DND-41 (cell line): ENCODE measurements at regions not wholly inside any gene's neighbourhood (a gene's known extent, or its start where the extent isn't known, plus 50 kb on each side); places are given as distances from the start of the nearest gene placed in this dataset.

ENCODE experiments used
- ATAC-seq: fragments of 200-7000 bp; cut with Tn5 transposase; 3 replicates; pipeline ENCODE4 v1.9.1; 2021; ENCODE audit warnings: low read depth; ENCODE audit not compliant: insufficient read depth
- DNase-seq: peaks from one replicate; pipeline ENCODE4 v3.0.0-alpha.2; 2020
- H2AFZ ChIP-seq: 2 replicates; pipeline ENCODE4 v1.6.0; 2012; ENCODE audit warnings: low read depth, low read length
- H3K27ac ChIP-seq: 2 replicates; pipeline ENCODE4 v1.5.1; 2012; ENCODE audit warnings: low read length, inconsistent platforms
- H3K27me3 ChIP-seq: fragments of 200-600 bp; sonication (generic); 2 replicates; pipeline ENCODE4 v1.6.0; 2012; ENCODE audit warnings: low read length, mild to moderate bottlenecking, inconsistent platforms; ENCODE audit not compliant: insufficient read depth, poor library complexity
- H3K36me3 ChIP-seq: 2 replicates; pipeline ENCODE4 v1.5.1; 2012; ENCODE audit warnings: low read length, inconsistent platforms; ENCODE audit not compliant: insufficient read depth
- H3K4me1 ChIP-seq: 2 replicates; pipeline ENCODE4 v1.5.1; 2012; ENCODE audit warnings: mild to moderate bottlenecking, low read length; ENCODE audit not compliant: insufficient read depth
- H3K4me2 ChIP-seq: 2 replicates; pipeline ENCODE4 v1.6.0; 2012; ENCODE audit warnings: mild to moderate bottlenecking, moderate library complexity, low read length, inconsistent platforms; ENCODE audit not compliant: insufficient read depth
- H3K4me3 ChIP-seq, 2 experiments: fragments of 200-600 bp in 1 of 2; shearing (Covaris generic) in 1 of 2; 2 replicates each; pipeline ENCODE4 v1.5.1; 2012 to 2016; ENCODE audit warnings: inconsistent platforms in 2 of 2, low read length in 2 of 2, mild to moderate bottlenecking in 2 of 2, low read depth in 1 of 2, moderate library complexity in 1 of 2
- H3K79me2 ChIP-seq: 2 replicates; pipeline ENCODE4 v1.6.0; 2012; ENCODE audit warnings: low read length, inconsistent platforms; ENCODE audit not compliant: insufficient read depth
- H3K9ac ChIP-seq: 2 replicates; pipeline ENCODE4 v1.6.0; 2012; ENCODE audit warnings: low read depth, mild to moderate bottlenecking, inconsistent platforms, low read length, moderate library complexity
- H3K9me3 ChIP-seq: 2 replicates; pipeline ENCODE4 v1.5.1; 2012; ENCODE audit warnings: low read length, moderate library complexity, mild to moderate bottlenecking, inconsistent platforms; ENCODE audit not compliant: insufficient read depth, severe bottlenecking
- H4K20me1 ChIP-seq: 2 replicates; pipeline ENCODE4 v1.6.0; 2012; ENCODE audit warnings: low read length; ENCODE audit not compliant: insufficient read depth
- EZH2 ChIP-seq: IDR thresholded peaks from 3 replicates; pipeline ENCODE4 v1.6.1; 2012; ENCODE audit warnings: borderline replicate concordance, low read depth, mild to moderate bottlenecking, moderate library complexity, low read length, inconsistent platforms; ENCODE audit not compliant: severe bottlenecking
- TF ChIP-seq, protein P1 (sequence below): IDR thresholded peaks from 2 replicates; pipeline ENCODE4 v1.5.1; 2012; ENCODE audit warnings: borderline replicate concordance, low read length, moderate library complexity, mild to moderate bottlenecking; ENCODE audit not compliant: poor library complexity, severe bottlenecking; ENCODE audit errors: extremely low read depth

DNA sequence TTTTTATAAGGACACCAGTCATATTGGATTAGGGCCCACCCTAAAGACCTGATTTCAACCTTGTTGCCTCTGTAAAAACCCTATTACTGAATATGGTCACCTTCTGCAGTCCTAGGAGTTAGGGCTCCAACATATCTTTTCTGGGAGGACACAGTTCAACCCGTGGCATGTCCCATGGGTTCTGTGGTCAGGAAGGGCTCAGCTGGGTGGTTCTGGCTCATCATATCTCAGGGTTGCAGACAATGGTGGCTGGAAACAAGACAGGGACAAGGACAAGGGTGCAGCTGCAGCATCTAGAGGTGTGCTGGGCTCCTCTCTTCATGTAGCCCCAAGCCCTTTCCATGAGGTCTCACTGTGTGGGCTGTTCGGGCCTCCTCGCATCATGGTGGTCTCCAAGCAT is 63.1 kb upstream of the FOXF1 start:
- Histone ChIP-seq H3K27me3 (peaks cover 14% of the 10 kb centered on the region), H3K9me3 (no peaks in the 10 kb centered on the region), H3K4me2 (no peak overlapping the region), H3K4me3 (no peak overlapping the region), H3K79me2 (no peaks in the 10 kb centered on the region), H2AFZ (no peak overlapping the region), H4K20me1 (no peaks in the 10 kb centered on the region), H3K9ac (no peak overlapping the region), H3K36me3 (no peaks in the 10 kb centered on the region), H3K27ac (no peak overlapping the region), H3K4me1 (no peaks in the 10 kb centered on the region)
- TF ChIP-seq, protein P1, sequence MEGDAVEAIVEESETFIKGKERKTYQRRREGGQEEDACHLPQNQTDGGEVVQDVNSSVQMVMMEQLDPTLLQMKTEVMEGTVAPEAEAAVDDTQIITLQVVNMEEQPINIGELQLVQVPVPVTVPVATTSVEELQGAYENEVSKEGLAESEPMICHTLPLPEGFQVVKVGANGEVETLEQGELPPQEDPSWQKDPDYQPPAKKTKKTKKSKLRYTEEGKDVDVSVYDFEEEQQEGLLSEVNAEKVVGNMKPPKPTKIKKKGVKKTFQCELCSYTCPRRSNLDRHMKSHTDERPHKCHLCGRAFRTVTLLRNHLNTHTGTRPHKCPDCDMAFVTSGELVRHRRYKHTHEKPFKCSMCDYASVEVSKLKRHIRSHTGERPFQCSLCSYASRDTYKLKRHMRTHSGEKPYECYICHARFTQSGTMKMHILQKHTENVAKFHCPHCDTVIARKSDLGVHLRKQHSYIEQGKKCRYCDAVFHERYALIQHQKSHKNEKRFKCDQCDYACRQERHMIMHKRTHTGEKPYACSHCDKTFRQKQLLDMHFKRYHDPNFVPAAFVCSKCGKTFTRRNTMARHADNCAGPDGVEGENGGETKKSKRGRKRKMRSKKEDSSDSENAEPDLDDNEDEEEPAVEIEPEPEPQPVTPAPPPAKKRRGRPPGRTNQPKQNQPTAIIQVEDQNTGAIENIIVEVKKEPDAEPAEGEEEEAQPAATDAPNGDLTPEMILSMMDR, result no peak
- no peak for TF ChIP-seq EZH2
- DNase-seq (no peak), ATAC-seq (no peak)

DNA sequence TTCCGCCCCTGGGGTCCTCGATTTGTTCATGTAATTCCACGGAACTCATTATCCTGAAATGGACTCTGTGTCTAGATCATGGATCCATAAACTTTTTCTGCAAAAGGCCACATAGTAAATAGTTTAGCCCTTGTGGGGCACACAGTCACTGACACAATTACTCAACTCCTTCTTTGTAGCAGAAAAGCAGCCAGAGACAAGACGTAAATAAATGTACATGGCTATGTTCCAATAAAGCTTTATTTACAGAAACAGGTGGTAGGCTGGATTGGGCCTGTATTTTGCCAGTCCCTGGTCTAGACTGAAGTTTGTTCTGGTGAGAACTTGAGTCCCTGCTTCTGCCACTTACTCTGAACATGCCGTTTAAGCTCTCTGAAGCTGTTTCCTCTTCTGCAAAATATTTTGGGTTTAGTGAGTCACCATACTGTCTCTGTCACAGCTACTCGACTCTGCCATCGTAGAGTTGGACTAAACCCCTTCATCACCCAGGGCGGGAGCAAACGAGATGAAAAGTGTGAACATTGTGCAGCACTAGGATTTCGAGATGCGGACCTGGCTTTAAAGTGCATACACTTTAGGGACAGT is 61.9 kb upstream of the FOXF1 start:
- Histone ChIP-seq H3K4me1 (no peaks in the 10 kb centered on the region), H3K36me3 (no peaks in the 10 kb centered on the region), H3K4me2 (no peak overlapping the region), H4K20me1 (no peaks in the 10 kb centered on the region), H3K79me2 (no peaks in the 10 kb centered on the region), H3K9ac (no peak overlapping the region), H3K9me3 (no peaks in the 10 kb centered on the region), H3K27ac (no peak overlapping the region), H3K27me3 (peaks cover 14% of the 10 kb centered on the region), H3K4me3 (no peak overlapping the region), H2AFZ (no peak overlapping the region)
- no peak for ATAC-seq
- no peak for DNase-seq
- TF ChIP-seq, protein P1, result no peak
- TF ChIP-seq EZH2, result no peak

DNA sequence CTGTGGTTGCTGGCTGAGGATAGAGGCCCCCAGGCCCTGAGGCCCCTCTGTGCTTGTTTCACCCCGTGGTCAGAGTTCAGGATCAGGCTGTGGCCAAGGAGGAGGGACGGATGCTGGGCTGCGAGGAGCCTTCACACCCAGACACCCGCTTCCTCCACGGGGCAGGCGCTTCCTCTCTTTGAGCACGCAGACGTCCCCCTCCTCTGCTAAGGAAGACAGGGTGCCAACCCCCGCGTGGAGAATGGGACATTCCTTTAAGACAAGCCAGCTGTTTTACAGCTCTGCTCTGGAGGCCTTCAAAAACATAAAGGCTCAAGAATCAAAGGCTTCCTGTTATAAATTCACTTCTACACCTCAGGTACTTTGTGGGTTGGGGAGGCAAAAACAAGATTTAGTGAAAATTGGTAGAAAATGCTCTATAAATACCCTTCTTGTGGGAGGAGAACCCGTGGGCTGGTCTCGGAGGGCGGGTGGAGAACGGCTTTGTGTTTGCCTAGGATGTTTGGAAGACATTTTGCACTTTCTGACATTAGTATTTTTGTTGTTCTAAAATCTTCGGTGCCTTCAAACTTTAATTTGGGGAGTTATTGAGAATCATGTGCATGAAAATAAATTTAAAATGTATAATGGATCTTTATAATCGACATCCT is 60.8 kb upstream of the FOXF1 start:
- TF ChIP-seq EZH2, result no peak
- TF ChIP-seq, protein P1, result no peak
- H3K4me2 ChIP-seq, result no peak overlapping the region
- no peak overlapping the region for H3K4me3 ChIP-seq
- peaks cover 14% of the 10 kb centered on the region for H3K27me3 ChIP-seq
- H3K36me3 ChIP-seq, result no peaks in the 10 kb centered on the region
- no peak overlapping the region for H2AFZ ChIP-seq
- no peaks in the 10 kb centered on the region for H3K9me3 ChIP-seq
- no peaks in the 10 kb centered on the region for H3K79me2 ChIP-seq
- no peaks in the 10 kb centered on the region for H4K20me1 ChIP-seq
- no peak for DNase-seq
- no peak for ATAC-seq
- no peak overlapping the region for H3K9ac ChIP-seq
- H3K4me1 ChIP-seq, result no peaks in the 10 kb centered on the region
- no peak overlapping the region for H3K27ac ChIP-seq
